B cell (primary cell): ENCODE measurements at regions not wholly inside any gene's neighbourhood (a gene's known extent, or its start where the extent isn't known, plus 50 kb on each side); places are given as distances from the start of the nearest gene placed in this dataset.

Experiments used
- EZH2 ChIP-seq: IDR thresholded peaks from 2 replicates; pipeline ENCODE4 v1.6.1; 2012; ENCODE audit warnings: borderline replicate concordance, low read depth, mild to moderate bottlenecking, moderate library complexity, low read length; ENCODE audit not compliant: insufficient read depth, poor library complexity, severe bottlenecking
- TF ChIP-seq, protein P1 (sequence below): fragments of 200-600 bp; IDR thresholded peaks from one replicate; pipeline ENCODE4 v1.8.0; 2022; ENCODE audit warnings: antibody characterized with exemption, mild to moderate bottlenecking

DNA sequence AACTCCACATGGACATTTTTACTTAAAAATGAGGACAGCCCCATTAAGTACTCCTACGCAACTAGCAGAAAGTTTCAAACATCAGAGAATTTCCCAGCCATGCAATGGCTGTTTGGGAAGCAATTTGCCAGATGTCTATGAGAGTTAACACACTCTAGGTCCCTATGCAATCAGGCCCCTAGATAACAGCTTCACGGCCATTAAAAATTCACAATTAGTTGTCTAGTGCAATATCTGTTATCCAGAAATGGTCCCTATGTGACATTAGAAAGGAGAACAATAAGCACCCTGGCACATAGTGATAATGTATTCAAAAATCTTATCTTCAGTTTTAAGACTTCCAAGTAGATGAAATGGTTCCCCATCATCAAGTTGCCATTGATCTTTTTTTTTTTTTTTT, 174.3 kb upstream of the NRSN1 start:
- TF ChIP-seq, protein P1, sequence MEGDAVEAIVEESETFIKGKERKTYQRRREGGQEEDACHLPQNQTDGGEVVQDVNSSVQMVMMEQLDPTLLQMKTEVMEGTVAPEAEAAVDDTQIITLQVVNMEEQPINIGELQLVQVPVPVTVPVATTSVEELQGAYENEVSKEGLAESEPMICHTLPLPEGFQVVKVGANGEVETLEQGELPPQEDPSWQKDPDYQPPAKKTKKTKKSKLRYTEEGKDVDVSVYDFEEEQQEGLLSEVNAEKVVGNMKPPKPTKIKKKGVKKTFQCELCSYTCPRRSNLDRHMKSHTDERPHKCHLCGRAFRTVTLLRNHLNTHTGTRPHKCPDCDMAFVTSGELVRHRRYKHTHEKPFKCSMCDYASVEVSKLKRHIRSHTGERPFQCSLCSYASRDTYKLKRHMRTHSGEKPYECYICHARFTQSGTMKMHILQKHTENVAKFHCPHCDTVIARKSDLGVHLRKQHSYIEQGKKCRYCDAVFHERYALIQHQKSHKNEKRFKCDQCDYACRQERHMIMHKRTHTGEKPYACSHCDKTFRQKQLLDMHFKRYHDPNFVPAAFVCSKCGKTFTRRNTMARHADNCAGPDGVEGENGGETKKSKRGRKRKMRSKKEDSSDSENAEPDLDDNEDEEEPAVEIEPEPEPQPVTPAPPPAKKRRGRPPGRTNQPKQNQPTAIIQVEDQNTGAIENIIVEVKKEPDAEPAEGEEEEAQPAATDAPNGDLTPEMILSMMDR = no peak
- TF ChIP-seq EZH2 = no peak
